DND-41 (cell line): ENCODE measurements at regions not wholly inside any gene's neighbourhood (a gene's known extent, or its start where the extent isn't known, plus 50 kb on each side); places are given as distances from the start of the nearest gene placed in this dataset.

Experiments
- ATAC-seq: fragments of 200-7000 bp; cut with Tn5 transposase; 3 replicates; pipeline ENCODE4 v1.9.1; 2021; ENCODE audit warnings: low read depth; ENCODE audit not compliant: insufficient read depth
- DNase-seq: peaks from one replicate; pipeline ENCODE4 v3.0.0-alpha.2; 2020
- H2AFZ ChIP-seq: 2 replicates; pipeline ENCODE4 v1.6.0; 2012; ENCODE audit warnings: low read depth, low read length
- H3K27ac ChIP-seq: 2 replicates; pipeline ENCODE4 v1.5.1; 2012; ENCODE audit warnings: low read length, inconsistent platforms
- H3K27me3 ChIP-seq: fragments of 200-600 bp; sonication (generic); 2 replicates; pipeline ENCODE4 v1.6.0; 2012; ENCODE audit warnings: low read length, mild to moderate bottlenecking, inconsistent platforms; ENCODE audit not compliant: insufficient read depth, poor library complexity
- H3K36me3 ChIP-seq: 2 replicates; pipeline ENCODE4 v1.5.1; 2012; ENCODE audit warnings: low read length, inconsistent platforms; ENCODE audit not compliant: insufficient read depth
- H3K4me1 ChIP-seq: 2 replicates; pipeline ENCODE4 v1.5.1; 2012; ENCODE audit warnings: mild to moderate bottlenecking, low read length; ENCODE audit not compliant: insufficient read depth
- H3K4me2 ChIP-seq: 2 replicates; pipeline ENCODE4 v1.6.0; 2012; ENCODE audit warnings: mild to moderate bottlenecking, moderate library complexity, low read length, inconsistent platforms; ENCODE audit not compliant: insufficient read depth
- H3K4me3 ChIP-seq, 2 experiments: fragments of 200-600 bp in 1 of 2; shearing (Covaris generic) in 1 of 2; 2 replicates each; pipeline ENCODE4 v1.5.1; 2012 to 2016; ENCODE audit warnings: inconsistent platforms in 2 of 2, low read length in 2 of 2, mild to moderate bottlenecking in 2 of 2, low read depth in 1 of 2, moderate library complexity in 1 of 2
- H3K79me2 ChIP-seq: 2 replicates; pipeline ENCODE4 v1.6.0; 2012; ENCODE audit warnings: low read length, inconsistent platforms; ENCODE audit not compliant: insufficient read depth
- H3K9ac ChIP-seq: 2 replicates; pipeline ENCODE4 v1.6.0; 2012; ENCODE audit warnings: low read depth, mild to moderate bottlenecking, inconsistent platforms, low read length, moderate library complexity
- H3K9me3 ChIP-seq: 2 replicates; pipeline ENCODE4 v1.5.1; 2012; ENCODE audit warnings: low read length, moderate library complexity, mild to moderate bottlenecking, inconsistent platforms; ENCODE audit not compliant: insufficient read depth, severe bottlenecking
- H4K20me1 ChIP-seq: 2 replicates; pipeline ENCODE4 v1.6.0; 2012; ENCODE audit warnings: low read length; ENCODE audit not compliant: insufficient read depth
- CTCF ChIP-seq: IDR thresholded peaks from 2 replicates; pipeline ENCODE4 v1.5.1; 2012; ENCODE audit warnings: borderline replicate concordance, low read length, moderate library complexity, mild to moderate bottlenecking; ENCODE audit not compliant: poor library complexity, severe bottlenecking; ENCODE audit errors: extremely low read depth
- EZH2 ChIP-seq: IDR thresholded peaks from 3 replicates; pipeline ENCODE4 v1.6.1; 2012; ENCODE audit warnings: borderline replicate concordance, low read depth, mild to moderate bottlenecking, moderate library complexity, low read length, inconsistent platforms; ENCODE audit not compliant: severe bottlenecking

- Histone ChIP-seq H3K9ac (no peak overlapping the region), H3K4me1 (no peaks in the 10 kb centered on the region), H3K4me2 (no peak overlapping the region), H3K27me3 (no peaks in the 10 kb centered on the region), H3K27ac (no peak overlapping the region), H3K4me3 (no peak overlapping the region), H3K9me3 (peaks cover 3% of the 10 kb centered on the region), H2AFZ (no peak overlapping the region), H4K20me1 (no peaks in the 10 kb centered on the region), H3K36me3 (no peaks in the 10 kb centered on the region), H3K79me2 (no peaks in the 10 kb centered on the region)
- ATAC-seq (no peak), DNase-seq (no peak)
- no peak for TF ChIP-seq EZH2
- no peak for TF ChIP-seq CTCF
These were observed 682.2 kb upstream of the ADGRL2 start for GRCh38 chr1:81118550-81118949.

GRCh38 chr1:81115422-81115821 is 685.3 kb upstream of the ADGRL2 start:
- ATAC-seq (no peak), DNase-seq (no peak)
- no peaks in the 10 kb centered on the region for H3K79me2 ChIP-seq
- TF ChIP-seq CTCF (no peak), EZH2 (no peak)
- no peaks in the 10 kb centered on the region for H3K36me3 ChIP-seq
- no peak overlapping the region for H3K27ac ChIP-seq
- H3K4me3 ChIP-seq, result no peak overlapping the region
- H3K27me3 ChIP-seq, result no peaks in the 10 kb centered on the region
- no peak overlapping the region for H3K4me2 ChIP-seq
- H2AFZ ChIP-seq, result no peak overlapping the region
- H3K9ac ChIP-seq, result no peak overlapping the region
- no peaks in the 10 kb centered on the region for H3K4me1 ChIP-seq
- no peaks in the 10 kb centered on the region for H4K20me1 ChIP-seq
- peaks cover 3% of the 10 kb centered on the region for H3K9me3 ChIP-seq

GRCh38 chr1:81114191-81114590 is 686.5 kb upstream of the ADGRL2 start:
- no peaks in the 10 kb centered on the region for H3K27me3 ChIP-seq
- H3K4me3 ChIP-seq, result no peak overlapping the region
- H3K36me3 ChIP-seq, result no peaks in the 10 kb centered on the region
- ATAC-seq (no peak), DNase-seq (no peak)
- no peak overlapping the region for H3K4me2 ChIP-seq
- no peak overlapping the region for H3K9ac ChIP-seq
- H3K79me2 ChIP-seq, result no peaks in the 10 kb centered on the region
- TF ChIP-seq EZH2 (no peak), CTCF (no peak)
- no peaks in the 10 kb centered on the region for H3K9me3 ChIP-seq
- H2AFZ ChIP-seq, result no peak overlapping the region
- H4K20me1 ChIP-seq, result no peaks in the 10 kb centered on the region
- no peak overlapping the region for H3K27ac ChIP-seq
- no peaks in the 10 kb centered on the region for H3K4me1 ChIP-seq

GRCh38 chr1:81113688-81114087 is 687.0 kb upstream of the ADGRL2 start:
- Histone ChIP-seq H3K79me2 (no peaks in the 10 kb centered on the region), H3K27ac (no peak overlapping the region), H3K4me3 (no peak overlapping the region), H2AFZ (no peak overlapping the region), H3K9ac (no peak overlapping the region), H3K27me3 (no peaks in the 10 kb centered on the region), H3K9me3 (no peaks in the 10 kb centered on the region), H4K20me1 (no peaks in the 10 kb centered on the region), H3K36me3 (no peaks in the 10 kb centered on the region), H3K4me2 (no peak overlapping the region), H3K4me1 (no peaks in the 10 kb centered on the region)
- DNase-seq, result no peak
- TF ChIP-seq EZH2 (no peak), CTCF (no peak)
- no peak for ATAC-seq
